ENCODE measurements at regions not wholly inside any gene's neighbourhood (a gene's known extent, or its start where the extent isn't known, plus 50 kb on each side); places are given as distances from the start of the nearest gene placed in this dataset.

DNA sequence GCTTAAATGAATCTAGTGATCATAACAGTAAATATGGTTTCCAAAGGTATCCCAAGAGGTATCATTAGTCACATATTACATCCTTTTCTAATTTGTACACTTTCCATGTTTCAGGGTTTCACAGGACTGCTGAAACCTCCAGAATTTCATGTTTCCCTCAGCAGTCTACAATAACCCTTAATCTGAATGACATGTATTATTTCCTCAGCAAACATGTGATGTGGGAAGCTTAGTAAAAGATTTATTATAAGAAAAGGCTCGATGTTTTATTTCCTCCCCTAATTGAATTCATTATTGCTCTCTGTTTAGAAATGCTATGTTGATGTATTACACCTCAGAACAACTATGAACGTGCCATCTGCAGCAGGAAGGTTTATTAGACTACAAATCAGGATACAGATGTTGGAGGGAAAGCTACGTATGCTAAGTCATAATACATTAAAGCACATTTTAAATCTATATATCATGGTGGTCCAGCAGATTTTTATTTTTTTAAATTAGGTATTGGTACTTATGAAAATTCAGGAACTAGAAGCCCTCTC is 52.5 kb upstream of the SKAP2 start:
- no peak for TF ChIP-seq POLR2AphosphoS5 (IDR thresholded peaks at IDR 0.05)
- TF ChIP-seq CTCF (IDR thresholded peaks at IDR 0.05), result no peak
- TF ChIP-seq EP300 (IDR thresholded peaks at IDR 0.05), result no peak

Data from suprapubic skin (tissue), 4 donors.